SK-N-MC (cell line): ENCODE measurements at regions not wholly inside any gene's neighbourhood (a gene's known extent, or its start where the extent isn't known, plus 50 kb on each side); places are given as distances from the start of the nearest gene placed in this dataset.
"Not testable (repeated sequence)": the region's sequence is repeated elsewhere in the genome, so short reads cannot be mapped to it uniquely, and the experiment has no call there.

Experiments
- DNase-seq: peaks from one replicate; pipeline ENCODE4 v3.0.0-alpha.2; 2011; ENCODE audit warnings: low read depth, low spot score
- H3K27ac ChIP-seq: fragments of 200-600 bp; sonication (generic); 2 replicates; pipeline ENCODE4 v1.5.1; 2016; ENCODE audit warnings: mixed run types
- H3K36me3 ChIP-seq: fragments of 200-600 bp; sonication (generic); 2 replicates; pipeline ENCODE4 v1.6.1; 2017; ENCODE audit warnings: antibody characterized with exemption, low read length, mixed read lengths; ENCODE audit not compliant: insufficient read depth
- H3K4me3 ChIP-seq: fragments of 200-600 bp; sonication (generic); 2 replicates; pipeline ENCODE4 v1.5.1; 2016
- H3K9ac ChIP-seq: fragments of 200-600 bp; sonication (generic); 2 replicates; pipeline ENCODE4 v1.8.0; 2017; ENCODE audit warnings: mixed run types, mixed read lengths; ENCODE audit not compliant: insufficient read length
- H3K9me3 ChIP-seq: fragments of 200-600 bp; sonication (generic); 2 replicates; pipeline ENCODE4 v1.6.1; 2017; ENCODE audit warnings: low read depth, mild to moderate bottlenecking, antibody characterized with exemption, low read length, moderate library complexity, mixed read lengths
- EZH2 ChIP-seq: fragments of 200-600 bp; sonication (generic); IDR thresholded peaks from one replicate; pipeline ENCODE4 v1.6.1; 2017; ENCODE audit warnings: antibody characterized with exemption
- FOXP2 ChIP-seq: optimal IDR thresholded peaks from 2 replicates; pipeline ENCODE3; 2011; ENCODE audit warnings: mild to moderate bottlenecking, moderate library complexity; ENCODE audit not compliant: insufficient read depth; ENCODE audit errors: extremely low read length, control extremely low read depth
- POLR2AphosphoS5 ChIP-seq: IDR thresholded peaks from 2 replicates; pipeline ENCODE4 v1.6.1; 2012; ENCODE audit warnings: mild to moderate bottlenecking, low read depth, low read length, borderline replicate concordance

GRCh38 chr21:35603494-35603893 lies 456.8 kb downstream of the SETD4 start:
- Histone ChIP-seq H3K4me3 (no peak overlapping the region), H3K9me3 (no peaks in the 10 kb centered on the region), H3K36me3 (no peaks in the 10 kb centered on the region), H3K27ac (no peak overlapping the region), H3K9ac (no peak overlapping the region)
- TF ChIP-seq FOXP2 (no peak), POLR2AphosphoS5 (no peak)
- DNase-seq = no peak

- DNase-seq = no peak
- no peak overlapping the region for H3K27ac ChIP-seq
- no peak overlapping the region for H3K9ac ChIP-seq
- H3K4me3 ChIP-seq = no peak overlapping the region
- no peaks in the 10 kb centered on the region for H3K9me3 ChIP-seq
- no peaks in the 10 kb centered on the region for H3K36me3 ChIP-seq
- TF ChIP-seq EZH2 = no peak
- no peak for TF ChIP-seq POLR2AphosphoS5
- TF ChIP-seq FOXP2 = no peak
Observed at GRCh38 chr21:35602811-35603362, 457.4 kb downstream of the SETD4 start.

- no peak overlapping the region for H3K4me3 ChIP-seq
- H3K27ac ChIP-seq = no peak overlapping the region
- H3K9ac ChIP-seq = no peak overlapping the region
- TF ChIP-seq POLR2AphosphoS5 (no peak), FOXP2 (no peak), EZH2 (no peak)
- no peaks in the 10 kb centered on the region for H3K36me3 ChIP-seq
- H3K9me3 ChIP-seq = no peaks in the 10 kb centered on the region
- DNase-seq = no peak
Observed at GRCh38 chr21:35601211-35601610, 459.1 kb downstream of the SETD4 start.

GRCh38 chr21:35599164-35599563 lies 461.2 kb downstream of the SETD4 start:
- DNase-seq = no peak
- Histone ChIP-seq H3K4me3 (no peak overlapping the region), H3K9ac (no peak overlapping the region), H3K9me3 (no peaks in the 10 kb centered on the region), H3K36me3 (no peaks in the 10 kb centered on the region), H3K27ac (no peak overlapping the region)
- TF ChIP-seq FOXP2 (no peak), EZH2 (no peak), POLR2AphosphoS5 (no peak)

- TF ChIP-seq EZH2 (no peak), FOXP2 (no peak), POLR2AphosphoS5 (no peak)
- no peak for DNase-seq
- H3K4me3 ChIP-seq = no peak overlapping the region
- H3K36me3 ChIP-seq = no peaks in the 10 kb centered on the region
- H3K27ac ChIP-seq = no peak overlapping the region
- H3K9ac ChIP-seq = no peak overlapping the region
- no peaks in the 10 kb centered on the region for H3K9me3 ChIP-seq
Observed at GRCh38 chr21:35597750-35598339, 462.5 kb downstream of the SETD4 start.

GRCh38 chr21:35594905-35595304 lies 465.4 kb downstream of the SETD4 start:
- Histone ChIP-seq H3K27ac (no peak overlapping the region), H3K4me3 (no peak overlapping the region), H3K9ac (no peak overlapping the region), H3K9me3 (no peaks in the 10 kb centered on the region), H3K36me3 (no peaks in the 10 kb centered on the region)
- no peak for TF ChIP-seq EZH2
- TF ChIP-seq POLR2AphosphoS5 = no peak
- no peak for TF ChIP-seq FOXP2
- DNase-seq = no peak

GRCh38 chr21:35593000-35593502 lies 467.3 kb downstream of the SETD4 start:
- no peak for TF ChIP-seq POLR2AphosphoS5
- no peak for TF ChIP-seq FOXP2
- Histone ChIP-seq H3K9me3 (no peaks in the 10 kb centered on the region), H3K36me3 (no peaks in the 10 kb centered on the region), H3K27ac (no peak overlapping the region), H3K9ac (no peak overlapping the region), H3K4me3 (no peak overlapping the region)
- no peak for DNase-seq

- H3K36me3 ChIP-seq, H3K27ac ChIP-seq, DNase-seq, H3K9ac ChIP-seq, H3K4me3 ChIP-seq, H3K9me3 ChIP-seq: not testable (repeated sequence)
Observed at GRCh38 chr21:35590284-35590683, 470.0 kb downstream of the SETD4 start.

GRCh38 chr21:35587841-35588380 lies 472.4 kb downstream of the SETD4 start:
- no peak for DNase-seq
- Histone ChIP-seq H3K4me3 (no peak overlapping the region), H3K9ac (no peak overlapping the region), H3K36me3 (no peaks in the 10 kb centered on the region), H3K27ac (no peak overlapping the region), H3K9me3 (no peaks in the 10 kb centered on the region)
- TF ChIP-seq POLR2AphosphoS5 (no peak), FOXP2 (no peak)
